Coronary artery (tissue), 2 donors: ENCODE measurements at regions not wholly inside any gene's neighbourhood (a gene's known extent, or its start where the extent isn't known, plus 50 kb on each side); places are given as distances from the start of the nearest gene placed in this dataset.

Experiments used
- DNase-seq: peaks from one replicate; pipeline ENCODE4 v3.0.0-alpha.2; 2017; ENCODE audit warnings: low spot score
- H3K27ac ChIP-seq, 2 donors: fragments of 200-600 bp; sonication (generic); one replicate each; pipeline ENCODE4 v1.5.1; 2016 to 2019
- H3K4me3 ChIP-seq: fragments of 200-600 bp; sonication (generic); 2 replicates; pipeline ENCODE4 v1.5.1; 2016; ENCODE audit warnings: mild to moderate bottlenecking, moderate library complexity
- TF ChIP-seq, protein P1 (sequence below): fragments of 200-600 bp; sonication (generic); IDR thresholded peaks from one replicate; pipeline ENCODE4 v1.5.1; 2019; ENCODE audit warnings: antibody characterized with exemption

DNA sequence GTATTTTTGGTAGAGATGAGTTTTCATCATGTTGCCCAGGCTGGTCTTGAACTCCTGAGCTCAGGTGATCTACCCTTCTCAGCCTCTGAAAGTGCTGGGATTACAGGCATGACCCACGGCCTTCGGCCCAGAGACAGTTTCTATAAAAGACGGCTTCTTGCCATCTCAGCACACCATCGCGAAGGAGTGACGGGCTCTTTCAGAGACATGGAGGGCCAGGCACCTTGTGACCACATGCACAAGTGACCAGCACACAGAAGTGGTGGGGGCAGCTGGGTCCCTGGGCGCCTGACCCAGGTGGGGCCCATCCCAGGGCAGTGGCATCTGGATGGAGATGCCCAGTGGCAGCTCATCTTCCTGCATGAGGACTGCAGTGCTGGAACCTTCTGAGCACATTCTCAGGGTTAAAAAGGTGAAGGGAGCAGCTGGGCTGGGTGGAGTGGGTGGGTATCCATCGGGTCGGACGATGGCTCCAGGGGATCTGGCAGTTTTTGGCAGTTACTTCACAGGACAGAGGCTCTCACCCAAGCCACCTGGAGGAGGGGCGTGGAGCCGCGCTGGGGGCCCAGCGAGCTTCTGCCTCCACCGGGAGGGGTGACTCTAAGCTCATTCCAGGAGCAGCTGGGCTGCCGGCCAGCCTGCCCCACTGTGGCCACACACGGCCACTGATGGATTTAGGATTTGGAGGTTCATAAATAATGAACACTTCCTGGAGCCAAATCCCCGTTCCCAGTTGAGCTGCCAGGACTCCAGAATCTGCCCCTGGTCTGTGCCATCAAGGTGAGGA lies 373.0 kb downstream of the CTTN start:
- no peak overlapping the region for H3K27ac ChIP-seq
- DNase-seq: no peak
- TF ChIP-seq, protein P1, sequence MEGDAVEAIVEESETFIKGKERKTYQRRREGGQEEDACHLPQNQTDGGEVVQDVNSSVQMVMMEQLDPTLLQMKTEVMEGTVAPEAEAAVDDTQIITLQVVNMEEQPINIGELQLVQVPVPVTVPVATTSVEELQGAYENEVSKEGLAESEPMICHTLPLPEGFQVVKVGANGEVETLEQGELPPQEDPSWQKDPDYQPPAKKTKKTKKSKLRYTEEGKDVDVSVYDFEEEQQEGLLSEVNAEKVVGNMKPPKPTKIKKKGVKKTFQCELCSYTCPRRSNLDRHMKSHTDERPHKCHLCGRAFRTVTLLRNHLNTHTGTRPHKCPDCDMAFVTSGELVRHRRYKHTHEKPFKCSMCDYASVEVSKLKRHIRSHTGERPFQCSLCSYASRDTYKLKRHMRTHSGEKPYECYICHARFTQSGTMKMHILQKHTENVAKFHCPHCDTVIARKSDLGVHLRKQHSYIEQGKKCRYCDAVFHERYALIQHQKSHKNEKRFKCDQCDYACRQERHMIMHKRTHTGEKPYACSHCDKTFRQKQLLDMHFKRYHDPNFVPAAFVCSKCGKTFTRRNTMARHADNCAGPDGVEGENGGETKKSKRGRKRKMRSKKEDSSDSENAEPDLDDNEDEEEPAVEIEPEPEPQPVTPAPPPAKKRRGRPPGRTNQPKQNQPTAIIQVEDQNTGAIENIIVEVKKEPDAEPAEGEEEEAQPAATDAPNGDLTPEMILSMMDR: no peak
- no peak overlapping the region for H3K4me3 ChIP-seq

GRCh38 chr11:70772950-70773349 lies 374.6 kb downstream of the CTTN start:
- no peak for DNase-seq
- Histone ChIP-seq H3K27ac (no peak overlapping the region), H3K4me3 (no peak overlapping the region)
- TF ChIP-seq, protein P1: no peak

GRCh38 chr11:70775386-70776075 lies 377.2 kb downstream of the CTTN start:
- Histone ChIP-seq H3K27ac (no peak overlapping the region), H3K4me3 (no peak overlapping the region)
- TF ChIP-seq, protein P1: no peak
- DNase-seq: no peak

GRCh38 chr11:70776914-70777532 lies 378.7 kb downstream of the CTTN start:
- TF ChIP-seq, protein P1: no peak
- H3K4me3 ChIP-seq: no peak overlapping the region
- no peak for DNase-seq
- H3K27ac ChIP-seq: no peak overlapping the region

DNA sequence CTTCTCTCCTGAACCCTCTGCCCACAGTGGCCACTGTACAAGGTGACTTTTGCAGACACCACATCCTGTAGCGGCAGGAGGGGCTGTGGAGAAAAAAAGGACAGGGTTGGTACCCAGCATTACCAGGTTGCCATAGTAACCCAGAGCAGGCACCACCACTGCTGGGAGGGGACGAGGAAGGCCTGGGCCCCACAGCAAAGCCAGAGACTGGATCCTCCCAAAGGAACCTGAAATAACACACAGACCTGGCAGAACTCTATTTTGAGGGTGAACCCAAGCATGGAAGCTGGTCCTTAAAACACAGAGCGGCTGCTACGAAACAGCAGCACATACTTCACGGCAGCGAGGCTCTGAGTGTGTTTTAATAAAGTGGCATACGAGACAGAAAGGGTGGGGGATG lies 380.6 kb downstream of the CTTN start:
- TF ChIP-seq, protein P1: no peak
- H3K27ac ChIP-seq: no peak overlapping the region
- no peak for DNase-seq
- no peak overlapping the region for H3K4me3 ChIP-seq

GRCh38 chr11:70779433-70780245 lies 381.3 kb downstream of the CTTN start:
- TF ChIP-seq, protein P1: no peak
- no peak overlapping the region for H3K27ac ChIP-seq

More at GRCh38 chr11:70779433-70780245, 381.3 kb downstream of the CTTN start:
- DNase-seq: no peak
- no peak overlapping the region for H3K4me3 ChIP-seq
